Endothelial cell (in vitro differentiated cells): ENCODE measurements at regions not wholly inside any gene's neighbourhood (a gene's known extent, or its start where the extent isn't known, plus 50 kb on each side); places are given as distances from the start of the nearest gene placed in this dataset.

ENCODE experiments used
- DNase-seq: peaks from one replicate; pipeline ENCODE4 v3.0.0; 2021; ENCODE audit warnings: low spot score
- H3K27ac Mint-ChIP-seq: one replicate; pipeline ENCODE4 v1.8.0; 2021; ENCODE audit warnings: mixed read lengths, inconsistent platforms; ENCODE audit not compliant: unreplicated experiment
- H3K27me3 Mint-ChIP-seq: one replicate; pipeline ENCODE4 v1.8.0; 2021; ENCODE audit warnings: mild to moderate bottlenecking, moderate library complexity, mixed read lengths, inconsistent platforms; ENCODE audit not compliant: unreplicated experiment
- H3K36me3 Mint-ChIP-seq: one replicate; pipeline ENCODE4 v1.8.0; 2021; ENCODE audit warnings: mild to moderate bottlenecking, low read depth, mixed read lengths, inconsistent platforms; ENCODE audit not compliant: unreplicated experiment
- H3K4me1 Mint-ChIP-seq: one replicate; pipeline ENCODE4 v1.8.0; 2021; ENCODE audit warnings: mild to moderate bottlenecking, mixed read lengths, inconsistent platforms; ENCODE audit not compliant: unreplicated experiment
- H3K4me3 Mint-ChIP-seq: one replicate; pipeline ENCODE4 v1.8.0; 2021; ENCODE audit warnings: mild to moderate bottlenecking, mixed read lengths, inconsistent platforms; ENCODE audit not compliant: unreplicated experiment
- H3K9me3 Mint-ChIP-seq: one replicate; pipeline ENCODE4 v1.8.0; 2021; ENCODE audit warnings: mixed read lengths, inconsistent platforms; ENCODE audit not compliant: unreplicated experiment
- TF ChIP-seq, protein P1 (sequence below): fragments of 200-600 bp; sonication (generic); IDR thresholded peaks from one replicate; pipeline ENCODE4 v1.5.0; 2021; ENCODE audit warnings: antibody characterized with exemption; ENCODE audit not compliant: unreplicated experiment

DNA sequence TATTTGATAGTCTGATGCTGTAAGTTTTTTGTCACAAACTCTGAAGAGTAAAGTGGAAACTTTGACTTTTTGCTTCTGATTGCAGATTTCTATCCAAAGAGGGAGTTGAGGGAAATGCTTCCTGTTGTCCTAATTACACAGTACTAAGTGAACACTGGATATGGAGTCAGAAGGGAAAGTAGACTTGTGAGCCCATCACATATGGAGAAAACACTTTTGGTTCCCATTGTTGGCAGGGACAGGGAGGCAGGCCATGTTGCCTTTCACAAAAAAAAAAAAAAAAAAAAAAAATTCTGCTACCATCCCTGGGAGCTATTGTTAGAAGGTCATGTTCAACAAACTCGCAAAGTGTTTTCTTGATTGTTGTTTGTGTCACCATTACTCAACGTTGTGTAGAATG lies 144.3 kb downstream of the RPIA start:
- no peaks in the 10 kb centered on the region for H3K36me3 Mint-ChIP-seq

DNA sequence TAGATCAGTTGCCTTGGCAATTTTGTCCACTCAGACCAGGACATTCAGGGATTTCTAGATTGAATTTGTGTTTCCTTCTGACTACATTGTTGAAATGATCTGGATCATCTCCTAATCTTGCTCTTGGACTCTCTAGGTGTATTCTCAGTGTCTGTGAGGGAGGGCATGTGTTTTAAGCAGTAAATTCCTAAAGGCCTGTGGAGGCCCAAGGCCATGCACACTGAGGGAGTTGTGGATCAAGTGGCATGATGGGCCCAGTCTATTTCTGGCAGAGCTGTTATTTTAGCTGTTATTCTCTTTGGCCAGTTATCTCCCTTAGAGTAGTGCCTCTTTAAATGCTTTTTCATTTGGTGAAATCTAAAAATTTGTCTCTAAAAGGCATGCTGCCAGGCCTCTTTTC lies 144.9 kb downstream of the RPIA start:
- Mint-ChIP-seq H3K27ac (no peak overlapping the region), H3K4me3 (no peak overlapping the region), H3K4me1 (no peaks in the 10 kb centered on the region), H3K36me3 (no peaks in the 10 kb centered on the region), H3K27me3 (no peaks in the 10 kb centered on the region), H3K9me3 (no peaks in the 10 kb centered on the region)
- no peak for DNase-seq
- TF ChIP-seq, protein P1, sequence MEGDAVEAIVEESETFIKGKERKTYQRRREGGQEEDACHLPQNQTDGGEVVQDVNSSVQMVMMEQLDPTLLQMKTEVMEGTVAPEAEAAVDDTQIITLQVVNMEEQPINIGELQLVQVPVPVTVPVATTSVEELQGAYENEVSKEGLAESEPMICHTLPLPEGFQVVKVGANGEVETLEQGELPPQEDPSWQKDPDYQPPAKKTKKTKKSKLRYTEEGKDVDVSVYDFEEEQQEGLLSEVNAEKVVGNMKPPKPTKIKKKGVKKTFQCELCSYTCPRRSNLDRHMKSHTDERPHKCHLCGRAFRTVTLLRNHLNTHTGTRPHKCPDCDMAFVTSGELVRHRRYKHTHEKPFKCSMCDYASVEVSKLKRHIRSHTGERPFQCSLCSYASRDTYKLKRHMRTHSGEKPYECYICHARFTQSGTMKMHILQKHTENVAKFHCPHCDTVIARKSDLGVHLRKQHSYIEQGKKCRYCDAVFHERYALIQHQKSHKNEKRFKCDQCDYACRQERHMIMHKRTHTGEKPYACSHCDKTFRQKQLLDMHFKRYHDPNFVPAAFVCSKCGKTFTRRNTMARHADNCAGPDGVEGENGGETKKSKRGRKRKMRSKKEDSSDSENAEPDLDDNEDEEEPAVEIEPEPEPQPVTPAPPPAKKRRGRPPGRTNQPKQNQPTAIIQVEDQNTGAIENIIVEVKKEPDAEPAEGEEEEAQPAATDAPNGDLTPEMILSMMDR = no peak

More for the DNA sequence above, 144.3 kb downstream of the RPIA start:
- Mint-ChIP-seq H3K9me3 (no peaks in the 10 kb centered on the region), H3K4me3 (no peak overlapping the region), H3K27me3 (no peaks in the 10 kb centered on the region), H3K27ac (no peak overlapping the region), H3K4me1 (no peaks in the 10 kb centered on the region)
- TF ChIP-seq, protein P1 = no peak
- no peak for DNase-seq

DNA sequence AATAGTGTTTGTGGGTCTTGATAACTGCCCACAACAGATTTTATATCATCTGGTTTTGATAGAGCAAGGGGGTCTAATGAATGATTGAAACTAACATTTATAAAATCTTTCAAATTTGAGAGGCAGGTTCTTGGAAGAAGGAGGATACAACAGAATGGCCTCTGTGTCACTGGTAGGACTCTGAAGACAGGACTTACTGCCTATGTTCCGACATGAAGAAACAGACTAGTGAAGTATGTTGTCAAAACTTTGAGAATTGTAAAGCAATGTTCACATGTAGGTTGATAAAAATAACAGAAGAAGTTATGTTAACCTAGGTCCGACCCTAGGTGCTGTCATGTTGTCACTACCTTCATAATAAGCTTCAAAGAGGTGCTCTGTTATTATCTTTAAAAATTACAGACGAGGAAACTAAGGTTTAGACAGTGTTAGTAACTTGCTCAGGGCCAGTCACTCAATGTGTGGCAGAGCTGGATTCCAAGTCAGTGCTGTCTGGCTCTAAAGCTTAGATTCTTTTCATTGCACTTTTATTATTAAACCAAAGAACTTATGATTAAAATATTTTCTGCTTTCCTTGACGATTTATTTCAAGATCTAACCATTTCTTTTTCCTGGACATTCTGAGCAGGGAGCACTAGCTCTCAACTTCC lies 146.2 kb downstream of the RPIA start:
- H3K4me3 Mint-ChIP-seq = no peak overlapping the region
- H3K36me3 Mint-ChIP-seq = no peaks in the 10 kb centered on the region
- no peak for DNase-seq
- H3K4me1 Mint-ChIP-seq = no peaks in the 10 kb centered on the region
- TF ChIP-seq, protein P1 = no peak
- no peak overlapping the region for H3K27ac Mint-ChIP-seq
- no peaks in the 10 kb centered on the region for H3K9me3 Mint-ChIP-seq
- no peaks in the 10 kb centered on the region for H3K27me3 Mint-ChIP-seq

DNA sequence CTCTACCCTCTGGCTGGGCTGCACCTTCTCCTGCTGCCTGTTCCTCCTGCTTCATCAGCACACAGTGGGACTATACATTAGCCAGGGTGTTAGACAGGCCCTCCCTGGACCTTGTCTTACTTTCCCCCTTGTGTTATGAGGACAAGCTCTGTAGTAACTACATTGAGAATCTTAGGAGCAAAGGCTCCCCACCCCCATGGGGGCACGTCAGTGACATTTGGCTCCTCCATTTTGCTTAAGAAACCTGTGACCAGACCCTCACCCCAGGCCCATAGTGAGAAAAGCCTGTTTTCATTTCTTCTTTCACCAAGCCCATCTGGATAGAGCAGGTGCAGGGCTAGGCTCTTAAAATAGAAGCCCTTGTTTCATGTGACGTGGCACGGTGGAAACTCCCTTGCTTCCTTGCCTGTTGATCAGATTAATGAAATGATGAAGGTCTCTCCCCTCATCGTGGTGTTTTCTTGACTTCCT lies 146.7 kb downstream of the RPIA start:
- Mint-ChIP-seq H3K4me1 (no peaks in the 10 kb centered on the region), H3K27me3 (no peaks in the 10 kb centered on the region), H3K27ac (no peak overlapping the region), H3K36me3 (no peaks in the 10 kb centered on the region), H3K9me3 (no peaks in the 10 kb centered on the region), H3K4me3 (no peak overlapping the region)
- no peak for DNase-seq
- TF ChIP-seq, protein P1 = no peak

DNA sequence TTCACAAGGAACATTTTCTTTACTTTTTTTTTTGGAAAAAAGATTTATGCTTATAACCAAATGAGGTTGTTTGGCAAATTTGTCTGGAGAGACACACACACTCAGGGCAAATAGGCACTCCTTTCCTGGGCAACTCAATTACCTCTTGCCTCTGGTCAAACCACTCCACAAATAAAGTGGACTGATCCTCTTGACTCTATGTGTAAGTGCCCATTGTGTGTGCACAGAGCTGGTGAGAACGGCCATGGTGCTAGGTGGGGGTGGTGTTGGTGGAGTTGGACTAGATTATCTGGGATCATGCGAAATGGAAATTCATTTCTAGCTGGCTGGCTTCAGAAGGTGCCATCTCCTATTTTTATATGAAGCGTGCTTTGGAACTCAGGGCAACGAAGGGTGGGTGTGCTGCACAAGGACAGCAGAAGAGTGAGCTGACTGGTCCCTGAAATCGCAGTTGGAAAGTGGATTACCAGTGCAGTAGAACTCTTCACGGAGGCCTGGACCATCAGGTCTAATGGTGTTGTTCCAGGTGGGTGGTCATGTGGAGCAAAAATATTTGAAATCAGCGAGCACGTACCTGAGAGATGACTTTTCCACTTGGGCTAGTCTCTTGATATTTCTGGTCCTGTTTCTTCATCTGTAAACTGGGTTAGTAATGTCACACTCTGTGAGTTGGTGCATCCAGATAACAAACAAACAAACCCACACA lies 149.9 kb downstream of the RPIA start:
- Mint-ChIP-seq H3K27ac (no peak overlapping the region), H3K36me3 (no peaks in the 10 kb centered on the region), H3K4me1 (no peaks in the 10 kb centered on the region), H3K4me3 (no peak overlapping the region), H3K27me3 (no peaks in the 10 kb centered on the region), H3K9me3 (no peaks in the 10 kb centered on the region)
- TF ChIP-seq, protein P1 = no peak
- DNase-seq = no peak
